HFFc6 (cell line): ENCODE measurements at regions not wholly inside any gene's neighbourhood (a gene's known extent, or its start where the extent isn't known, plus 50 kb on each side); places are given as distances from the start of the nearest gene placed in this dataset.

Experiments used
- DNase-seq: peaks from one replicate; pipeline ENCODE4 v3.0.0-alpha.2; 2018
- H3K27ac Mint-ChIP-seq: 2 replicates; pipeline ENCODE4 v1.8.0; 2020; ENCODE audit warnings: mild to moderate bottlenecking, mixed read lengths
- H3K27me3 Mint-ChIP-seq: 2 replicates; pipeline ENCODE4 v1.8.0; 2021; ENCODE audit warnings: mild to moderate bottlenecking, moderate library complexity, mixed read lengths; ENCODE audit not compliant: insufficient read depth
- H3K36me3 Mint-ChIP-seq: 2 replicates; pipeline ENCODE4 v1.8.0; 2021; ENCODE audit warnings: low read depth, mixed read lengths
- H3K4me1 Mint-ChIP-seq: 2 replicates; pipeline ENCODE4 v1.8.0; 2020; ENCODE audit warnings: low read depth, mixed read lengths
- H3K4me3 Mint-ChIP-seq: 2 replicates; pipeline ENCODE4 v1.8.0; 2020; ENCODE audit warnings: mild to moderate bottlenecking, moderate library complexity, mixed read lengths
- H3K9me3 Mint-ChIP-seq: 2 replicates; pipeline ENCODE4 v1.8.0; 2020; ENCODE audit warnings: mild to moderate bottlenecking, mixed read lengths
- CTCF ChIP-seq: fragments of 200-600 bp; sonication (generic); IDR thresholded peaks from 2 replicates; pipeline ENCODE4 v1.5.0; 2021; ENCODE audit warnings: antibody characterized with exemption, mild to moderate bottlenecking

- no peak for TF ChIP-seq CTCF
- no peak overlapping the region for H3K4me3 Mint-ChIP-seq
- no peaks in the 10 kb centered on the region for H3K9me3 Mint-ChIP-seq
- no peak overlapping the region for H3K27ac Mint-ChIP-seq
- H3K36me3 Mint-ChIP-seq, result no peaks in the 10 kb centered on the region
- DNase-seq, result no peak
- peaks cover 12% of the 10 kb centered on the region for H3K4me1 Mint-ChIP-seq
- no peaks in the 10 kb centered on the region; the same call in 1 of the 2 replicates for H3K27me3 Mint-ChIP-seq
These were observed 486.8 kb upstream of the WWC1 start for GRCh38 chr5:167804512-167805220.

- Mint-ChIP-seq H3K9me3 (no peaks in the 10 kb centered on the region), H3K27me3 (peaks cover 8% of the 10 kb centered on the region), H3K4me3 (no peak overlapping the region), H3K36me3 (no peaks in the 10 kb centered on the region), H3K4me1 (peaks cover 26% of the 10 kb centered on the region), H3K27ac (no peak overlapping the region)
- DNase-seq, result no peak
- TF ChIP-seq CTCF, result no peak
These were observed 480.9 kb upstream of the WWC1 start for GRCh38 chr5:167810573-167810972.

GRCh38 chr5:167812871-167813270 lies 478.6 kb upstream of the WWC1 start:
- no peak overlapping the region for H3K4me3 Mint-ChIP-seq
- H3K9me3 Mint-ChIP-seq, result no peaks in the 10 kb centered on the region
- H3K27me3 Mint-ChIP-seq, result peaks cover 11% of the 10 kb centered on the region
- DNase-seq, result no peak
- TF ChIP-seq CTCF, result no peak
- H3K27ac Mint-ChIP-seq, result no peak overlapping the region
- H3K4me1 Mint-ChIP-seq, result peaks cover 42% of the 10 kb centered on the region
- H3K36me3 Mint-ChIP-seq, result no peaks in the 10 kb centered on the region

GRCh38 chr5:167813389-167813788 lies 478.1 kb upstream of the WWC1 start:
- peaks cover 12% of the 10 kb centered on the region for H3K27me3 Mint-ChIP-seq
- TF ChIP-seq CTCF, result no peak
- H3K9me3 Mint-ChIP-seq, result no peaks in the 10 kb centered on the region
- no peaks in the 10 kb centered on the region for H3K36me3 Mint-ChIP-seq
- DNase-seq, result no peak
- H3K4me3 Mint-ChIP-seq, result no peak overlapping the region
- H3K27ac Mint-ChIP-seq, result no peak overlapping the region
- H3K4me1 Mint-ChIP-seq, result peaks cover 42% of the 10 kb centered on the region

GRCh38 chr5:167814040-167814439 lies 477.4 kb upstream of the WWC1 start:
- Mint-ChIP-seq H3K36me3 (no peaks in the 10 kb centered on the region), H3K4me1 (peaks cover 42% of the 10 kb centered on the region), H3K4me3 (no peak overlapping the region; the same call in 1 of the 2 replicates), H3K9me3 (no peaks in the 10 kb centered on the region), H3K27ac (no peak overlapping the region), H3K27me3 (peaks cover 15% of the 10 kb centered on the region)
- DNase-seq, result no peak
- no peak for TF ChIP-seq CTCF
